HCT116 (cell line): ENCODE measurements at regions not wholly inside any gene's neighbourhood (a gene's known extent, or its start where the extent isn't known, plus 50 kb on each side); places are given as distances from the start of the nearest gene placed in this dataset.

Experiments
- ATAC-seq: fragments of 200-7000 bp; cut with Tn5 transposase; 2 replicates; pipeline ENCODE4 v1.9.1; 2020; ENCODE audit warnings: mild to moderate bottlenecking, moderate library complexity
- BruUV-seq: library from RNA; stranded (reverse); fragments of 400-500 nt; replicated peaks from 2 replicates; lab custom pipeline; 2021; lab: Mats Ljungman, UMichigan
- CTCF ChIA-PET: fragments of 300-600 bp; sonication (Branson Sonifier 250); formaldehyde crosslinking; loops from one replicate; lab custom pipeline; 2021; ENCODE audit warnings: antibody characterized with exemption; lab: Charles Lee
- POLR2A ChIA-PET: fragments of 300-600, 350-600 bp; sonication (Branson Sonifier 250); formaldehyde crosslinking; loops from one replicate; lab custom pipeline; 2021; ENCODE audit warnings: antibody characterized with exemption; lab: Charles Lee
- RAD21 ChIA-PET, 2 experiments: fragments of 300-600 bp; sonication (Branson Sonifier 250); formaldehyde crosslinking; loops; one replicate each; lab custom pipeline; 2023; ENCODE audit warnings: low total read pairs in 2 of 2; ENCODE audit not compliant: uncharacterized antibody in 2 of 2, unreplicated experiment in 2 of 2, low non-redundant PET in 1 of 2; lab: Charles Lee
- DNase-seq: peaks from one replicate; pipeline ENCODE4 v3.0.0-alpha.2; 2010; ENCODE audit warnings: low read depth, low spot score
- H2AFZ ChIP-seq: fragments of 200-600 bp; shearing (Covaris generic), sonication (generic); 2 replicates; pipeline ENCODE4 v1.6.1; 2017; ENCODE audit warnings: low read depth, mixed run types, mixed read lengths, antibody characterized with exemption, low read length; ENCODE audit not compliant: poor library complexity, severe bottlenecking
- H3K27ac ChIP-seq: 2 replicates; pipeline ENCODE4 v1.5.1; 2012; ENCODE audit warnings: low read depth, low read length
- H3K27me3 ChIP-seq: fragments of 200-600 bp; sonication (generic); 2 replicates; pipeline ENCODE4 v1.6.1; 2016; ENCODE audit warnings: mixed run types, low read length, mixed read lengths; ENCODE audit not compliant: insufficient read depth
- H3K36me3 ChIP-seq, 2 experiments: fragments of 200-500 bp in 1 of 2; fragments of 200-600 bp in 1 of 2; sonication (Bioruptor generic) in 1 of 2; sonication (generic) in 1 of 2; 2 replicates each; pipeline versions ENCODE4 v1.5.1 to v1.6.1; 2014 to 2016; ENCODE audit warnings: low read length in 2 of 2, inconsistent platforms in 1 of 2, mixed read lengths in 1 of 2, mixed run types in 1 of 2; ENCODE audit not compliant: insufficient read depth in 2 of 2, control insufficient read depth in 1 of 2
- H3K4me1 ChIP-seq, 2 experiments: fragments of 200-600 bp in 1 of 2; sonication (generic) in 1 of 2; 2 replicates each; pipeline versions ENCODE4 v1.5.1 to v1.6.1; 2012 to 2017; ENCODE audit warnings: low read length in 2 of 2, inconsistent platforms in 1 of 2, mild to moderate bottlenecking in 1 of 2, mixed read lengths in 1 of 2, mixed run types in 1 of 2, moderate library complexity in 1 of 2; ENCODE audit not compliant: insufficient read depth in 2 of 2, control insufficient read depth in 1 of 2
- H3K4me2 ChIP-seq: fragments of 200-600 bp; sonication (generic); 2 replicates; pipeline ENCODE4 v1.6.1; 2017; ENCODE audit warnings: mixed run types, low read length, mixed read lengths
- H3K4me3 ChIP-seq, 2 experiments: fragments of 200-600 bp in 1 of 2; sonication (generic) in 1 of 2; replicated peaks in 1 of 2; 2 replicates each; pipeline ENCODE4 v1.5.1; 2011 to 2016; ENCODE audit warnings: low read length in 2 of 2, control low read depth in 1 of 2, low read depth in 1 of 2, mild to moderate bottlenecking in 1 of 2, mixed read lengths in 1 of 2, mixed run types in 1 of 2
- H3K79me2 ChIP-seq: fragments of 200-600 bp; sonication (generic); 2 replicates; pipeline ENCODE4 v1.6.1; 2017; ENCODE audit warnings: mild to moderate bottlenecking, mixed run types, low read length, moderate library complexity, mixed read lengths; ENCODE audit not compliant: insufficient read depth
- H3K9ac ChIP-seq: fragments of 200-600 bp; sonication (generic); 2 replicates; pipeline ENCODE4 v1.6.1; 2016; ENCODE audit warnings: low read length, mixed read lengths
- H3K9me2 ChIP-seq: fragments of 200-600 bp; sonication (generic), shearing (Covaris generic); 2 replicates; pipeline ENCODE4 v1.6.1; 2017; ENCODE audit warnings: mixed run types, mild to moderate bottlenecking, moderate library complexity; ENCODE audit not compliant: insufficient read depth
- H3K9me3 ChIP-seq, 2 experiments: fragments of 200-500 bp in 1 of 2; fragments of 200-600 bp in 1 of 2; sonication (Bioruptor generic) in 1 of 2; sonication (generic) in 1 of 2; 2 replicates each; pipeline ENCODE4 v1.6.1; 2014 to 2017; ENCODE audit warnings: low read length in 2 of 2, mixed read lengths in 2 of 2, inconsistent platforms in 1 of 2, low read depth in 1 of 2, mild to moderate bottlenecking in 1 of 2, mixed run types in 1 of 2, moderate library complexity in 1 of 2; ENCODE audit not compliant: control insufficient read depth in 1 of 2, insufficient read depth in 1 of 2
- H4K20me1 ChIP-seq: fragments of 200-600 bp; sonication (generic), shearing (Covaris generic); 2 replicates; pipeline ENCODE4 v1.6.1; 2017; ENCODE audit warnings: mixed run types, mild to moderate bottlenecking, moderate library complexity; ENCODE audit not compliant: insufficient read depth
- CTCF ChIP-seq, 3 experiments: fragments of 200-600 bp in 1 of 3; sonication (generic) in 1 of 3; IDR thresholded peaks in 2 of 3; conservative IDR thresholded peaks in 1 of 3; 2 replicates each; pipeline ENCODE4 v1.5.1; 2012 to 2017; ENCODE audit warnings: low read depth in 2 of 3, low read length in 2 of 3, antibody characterized with exemption in 1 of 3, borderline replicate concordance in 1 of 3, control low read depth in 1 of 3, mild to moderate bottlenecking in 1 of 3, mixed read lengths in 1 of 3, mixed run types in 1 of 3, moderate library complexity in 1 of 3; ENCODE audit not compliant: insufficient read depth in 1 of 3
- EZH2 ChIP-seq: fragments of 200-600 bp; sonication (generic); IDR thresholded peaks from 2 replicates; pipeline ENCODE4 v1.6.1; 2017; ENCODE audit warnings: antibody characterized with exemption, mixed run types
- FOSL1 ChIP-seq: IDR thresholded peaks from 2 replicates; pipeline ENCODE4 v1.6.1; 2012; ENCODE audit warnings: low read depth
- JUND ChIP-seq: IDR thresholded peaks from 2 replicates; pipeline ENCODE4 v1.6.1; 2012
- POLR2AphosphoS5 ChIP-seq: IDR thresholded peaks from 2 replicates; pipeline ENCODE4 v1.6.1; 2011; ENCODE audit warnings: mild to moderate bottlenecking, low read depth, low read length, moderate library complexity
- SIN3A ChIP-seq: IDR thresholded peaks from 2 replicates; pipeline ENCODE4 v1.6.1; 2012; ENCODE audit warnings: low read depth
- SP1 ChIP-seq: IDR thresholded peaks from 2 replicates; pipeline ENCODE4 v1.6.1; 2012; ENCODE audit warnings: low read depth
- TCF7L2 ChIP-seq: IDR thresholded peaks from 2 replicates; pipeline ENCODE4 v1.7.0; 2011; ENCODE audit warnings: borderline replicate concordance, inconsistent platforms; ENCODE audit not compliant: insufficient read depth, insufficient read length; ENCODE audit errors: extremely low read depth
- ZBTB33 ChIP-seq: IDR thresholded peaks from 2 replicates; pipeline ENCODE4 v1.6.1; 2011; ENCODE audit warnings: mild to moderate bottlenecking, low read length, moderate library complexity; ENCODE audit not compliant: insufficient replicate concordance; ENCODE audit errors: extremely low read depth
- ZFX ChIP-seq: fragments of 450-650 bp; IDR thresholded peaks from 2 replicates; pipeline ENCODE4 v1.6.1; 2017
- ZNF274 ChIP-seq: fragments of 200-500 bp; sonication (Bioruptor generic); IDR thresholded peaks from 2 replicates; pipeline ENCODE4 v1.6.1; 2014; ENCODE audit warnings: mild to moderate bottlenecking, low read depth, low read length, inconsistent platforms
- intact Hi-C: fragments of 100-400 bp; cut with micrococcal nuclease; formaldehyde crosslinking; loops from 2 replicates; pipeline ENCODE4 v1.10.0; 2022

GRCh38 chr5:145230781-145231180 is 604.4 kb downstream of the PRELID2 start:
- Histone ChIP-seq H3K9me3 (no peaks in the 10 kb centered on the region), H3K9me2 (no peaks in the 10 kb centered on the region), H3K27me3 (no peaks in the 10 kb centered on the region), H3K79me2 (no peaks in the 10 kb centered on the region), H3K4me3 (no peak overlapping the region), H3K9ac (no peak overlapping the region), H2AFZ (no peak overlapping the region), H3K4me2 (no peak overlapping the region), H3K36me3 (no peaks in the 10 kb centered on the region), H3K4me1 (no peaks in the 10 kb centered on the region), H4K20me1 (no peaks in the 10 kb centered on the region), H3K27ac (no peak overlapping the region)
- intact Hi-C loops, result loop anchor here (10.0 kb wide), 1 partner anchor 756 kb away; no protein-coding TSS in a partner anchor
- ATAC-seq, result no peak
- ChIA-PET POLR2A (no interaction called here), CTCF (no interaction called here), RAD21 (no interaction called here)
- TF ChIP-seq POLR2AphosphoS5 (no peak), JUND (no peak), ZFX (no peak), ZNF274 (no peak), SP1 (no peak), SIN3A (no peak), FOSL1 (no peak), TCF7L2 (no peak), EZH2 (no peak), CTCF (IDR thresholded peaks at IDR 0.05 in 2 of 3, conservative IDR thresholded peaks at IDR 0.05 in 1 of 3; ENCODE audit: borderline replicate concordance in 1 of 3, insufficient read depth in 1 of 3, low read depth in 2 of 3, low read length in 2 of 3) (no peak), ZBTB33 (no peak)
- BruUV-seq, result no TSS peak
- DNase-seq, result no peak
